ENCODE measurements at regions not wholly inside any gene's neighbourhood (a gene's known extent, or its start where the extent isn't known, plus 50 kb on each side); places are given as distances from the start of the nearest gene placed in this dataset.
"Not testable (repeated sequence)": the region's sequence is repeated elsewhere in the genome, so short reads cannot be mapped to it uniquely, and the experiment has no call there.

DNA sequence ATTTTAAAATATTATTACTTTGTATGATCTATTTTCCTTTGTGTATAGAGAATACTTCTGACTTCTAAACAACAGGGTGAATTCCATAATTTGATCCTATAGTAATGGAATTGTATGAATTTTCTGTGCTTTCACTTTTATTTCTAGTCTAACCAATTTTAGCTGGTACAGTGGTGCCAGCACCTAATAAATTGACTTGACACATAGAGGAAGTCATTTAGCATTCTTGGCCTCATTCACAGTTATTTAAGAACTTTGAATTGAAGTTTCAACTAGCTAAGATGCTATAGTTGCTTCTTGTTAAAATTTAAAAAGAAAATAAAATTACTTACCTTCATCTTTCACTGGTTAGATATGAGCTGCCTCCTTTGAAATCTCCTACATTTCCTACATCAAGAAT, 220.4 kb downstream of the CPS1 start:
- H3K4me3 ChIP-seq (ENCODE audit: low read length) = no peak overlapping the region
- no peaks in the 10 kb centered on the region for H3K27me3 ChIP-seq (ENCODE audit: control insufficient read depth, low read length)

DNA sequence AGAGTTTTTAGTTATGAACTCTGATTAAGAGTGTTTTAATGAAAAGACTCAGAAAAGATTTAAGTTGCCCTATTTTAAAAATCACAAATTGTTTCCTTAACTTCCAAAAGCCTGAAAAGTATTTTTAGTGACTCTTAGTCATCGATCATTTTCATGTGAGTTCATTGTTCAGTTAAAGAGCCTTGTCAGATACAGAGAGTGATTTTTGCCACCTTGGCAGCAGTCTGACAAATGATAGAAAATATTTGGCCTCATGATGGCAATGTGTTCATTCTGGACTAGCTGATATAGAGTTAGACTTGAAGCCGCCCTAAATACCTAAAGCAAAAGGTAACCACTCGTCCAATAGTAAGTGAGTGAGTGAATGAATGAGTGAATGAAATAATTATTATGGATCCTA, 225.8 kb downstream of the CPS1 start:
- no peak overlapping the region for H3K27ac ChIP-seq (ENCODE audit: low read depth, low read length)
- H3K4me3 ChIP-seq (ENCODE audit: low read length) = no peak overlapping the region
- no peaks in the 10 kb centered on the region for H3F3A ChIP-seq (ENCODE audit: control insufficient read depth, insufficient read depth)
- no peaks in the 10 kb centered on the region for H3K9me2 ChIP-seq (replicated peaks; ENCODE audit: control insufficient read depth, low read length)
- H4K20me1 ChIP-seq (ENCODE audit: control insufficient read depth, insufficient read depth, low read depth, low read length) = no peaks in the 10 kb centered on the region
- no peaks in the 10 kb centered on the region for H3K9me3 ChIP-seq (ENCODE audit: control insufficient read depth, insufficient read depth, low read length)
- H3K4me1 ChIP-seq (ENCODE audit: control insufficient read depth, low read length) = no peaks in the 10 kb centered on the region
- no peaks in the 10 kb centered on the region for H3K36me3 ChIP-seq (ENCODE audit: control insufficient read depth, low read length)
- no peak overlapping the region for H3K4me2 ChIP-seq (ENCODE audit: low read length)
- TF ChIP-seq, protein P1, sequence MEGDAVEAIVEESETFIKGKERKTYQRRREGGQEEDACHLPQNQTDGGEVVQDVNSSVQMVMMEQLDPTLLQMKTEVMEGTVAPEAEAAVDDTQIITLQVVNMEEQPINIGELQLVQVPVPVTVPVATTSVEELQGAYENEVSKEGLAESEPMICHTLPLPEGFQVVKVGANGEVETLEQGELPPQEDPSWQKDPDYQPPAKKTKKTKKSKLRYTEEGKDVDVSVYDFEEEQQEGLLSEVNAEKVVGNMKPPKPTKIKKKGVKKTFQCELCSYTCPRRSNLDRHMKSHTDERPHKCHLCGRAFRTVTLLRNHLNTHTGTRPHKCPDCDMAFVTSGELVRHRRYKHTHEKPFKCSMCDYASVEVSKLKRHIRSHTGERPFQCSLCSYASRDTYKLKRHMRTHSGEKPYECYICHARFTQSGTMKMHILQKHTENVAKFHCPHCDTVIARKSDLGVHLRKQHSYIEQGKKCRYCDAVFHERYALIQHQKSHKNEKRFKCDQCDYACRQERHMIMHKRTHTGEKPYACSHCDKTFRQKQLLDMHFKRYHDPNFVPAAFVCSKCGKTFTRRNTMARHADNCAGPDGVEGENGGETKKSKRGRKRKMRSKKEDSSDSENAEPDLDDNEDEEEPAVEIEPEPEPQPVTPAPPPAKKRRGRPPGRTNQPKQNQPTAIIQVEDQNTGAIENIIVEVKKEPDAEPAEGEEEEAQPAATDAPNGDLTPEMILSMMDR (IDR thresholded peaks at IDR 0.05; ENCODE audit: low read depth, low read length, poor library complexity, severe bottlenecking) = no peak
- TF ChIP-seq EZH2phosphoT487 (IDR thresholded peaks at IDR 0.05; ENCODE audit: borderline replicate concordance, low read length) = no peak
- no peaks in the 10 kb centered on the region for H3K79me2 ChIP-seq (ENCODE audit: control insufficient read depth, low read length)
- no peaks in the 10 kb centered on the region for H3K27me3 ChIP-seq (ENCODE audit: control insufficient read depth, low read length)

More for the DNA sequence above, 220.4 kb downstream of the CPS1 start:
- Histone ChIP-seq H3K27ac (ENCODE audit: low read depth, low read length) (no peak overlapping the region), H3K9me3 (ENCODE audit: control insufficient read depth, insufficient read depth, low read length) (no peaks in the 10 kb centered on the region), H3K4me2 (ENCODE audit: low read length) (no peak overlapping the region), H3K4me1 (ENCODE audit: control insufficient read depth, low read length) (no peaks in the 10 kb centered on the region), H3F3A (ENCODE audit: control insufficient read depth, insufficient read depth) (no peaks in the 10 kb centered on the region), H3K79me2 (ENCODE audit: control insufficient read depth, low read length) (no peaks in the 10 kb centered on the region), H3K9me2 (replicated peaks; ENCODE audit: control insufficient read depth, low read length) (no peaks in the 10 kb centered on the region), H4K20me1 (ENCODE audit: control insufficient read depth, insufficient read depth, low read depth, low read length) (no peaks in the 10 kb centered on the region), H3K36me3 (ENCODE audit: control insufficient read depth, low read length) (no peaks in the 10 kb centered on the region)
- TF ChIP-seq, protein P1 (IDR thresholded peaks at IDR 0.05; ENCODE audit: low read depth, low read length, poor library complexity, severe bottlenecking) = no peak
- no peak for TF ChIP-seq EZH2phosphoT487 (IDR thresholded peaks at IDR 0.05; ENCODE audit: borderline replicate concordance, low read length)

DNA sequence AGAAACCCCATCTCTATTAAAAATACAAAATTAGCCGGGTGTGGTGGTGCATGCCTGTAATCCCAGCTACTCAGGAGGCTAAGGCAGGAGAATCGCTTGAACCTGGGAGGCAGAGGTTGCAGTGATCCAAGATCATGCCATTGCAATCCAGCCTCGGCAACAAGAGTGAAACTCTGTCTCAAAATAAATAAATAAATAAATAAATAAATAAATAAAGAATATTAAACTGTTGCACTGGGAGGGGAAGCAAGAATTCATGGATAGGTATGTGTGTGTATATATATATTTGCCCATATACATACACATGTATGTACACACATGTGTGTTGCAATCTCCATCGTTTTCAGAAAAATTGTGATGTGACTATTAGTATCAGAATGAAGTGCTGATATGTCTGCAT, 231.4 kb downstream of the CPS1 start:
- not testable (repeated sequence) for H3K4me3 ChIP-seq (ENCODE audit: low read length); H3K9me3 ChIP-seq (ENCODE audit: control insufficient read depth, insufficient read depth, low read length); H3K36me3 ChIP-seq (ENCODE audit: control insufficient read depth, low read length); H4K20me1 ChIP-seq (ENCODE audit: control insufficient read depth, insufficient read depth, low read depth, low read length); H3K4me1 ChIP-seq (ENCODE audit: control insufficient read depth, low read length); H3K9me2 ChIP-seq (replicated peaks; ENCODE audit: control insufficient read depth, low read length); H3F3A ChIP-seq (ENCODE audit: control insufficient read depth, insufficient read depth); H3K27me3 ChIP-seq (ENCODE audit: control insufficient read depth, low read length); H3K4me2 ChIP-seq (ENCODE audit: low read length); H3K79me2 ChIP-seq (ENCODE audit: control insufficient read depth, low read length); H3K27ac ChIP-seq (ENCODE audit: low read depth, low read length)

DNA sequence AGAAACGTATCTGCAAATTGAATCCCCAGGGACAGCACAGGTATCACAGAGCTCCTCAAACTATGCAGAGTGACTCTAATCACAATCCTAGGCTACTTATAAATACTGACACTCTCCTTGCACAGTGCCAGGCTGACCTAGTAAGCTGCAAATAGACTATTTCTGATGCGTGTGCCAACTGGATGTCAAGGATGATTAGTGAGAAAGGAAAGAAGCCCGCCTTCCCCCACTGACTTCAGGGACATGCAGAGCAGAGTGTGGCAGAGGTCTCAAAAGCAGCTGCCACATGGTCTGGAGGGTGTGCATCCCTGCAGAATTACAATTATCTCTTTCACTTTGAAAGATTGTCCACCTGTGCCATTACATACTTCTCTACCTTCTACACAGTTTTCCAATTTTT, 235.6 kb downstream of the CPS1 start:
- Histone ChIP-seq H3K4me3 (ENCODE audit: low read length) (no peak overlapping the region), H3K27ac (ENCODE audit: low read depth, low read length) (no peak overlapping the region), H3F3A (ENCODE audit: control insufficient read depth, insufficient read depth) (no peaks in the 10 kb centered on the region), H3K27me3 (ENCODE audit: control insufficient read depth, low read length) (no peaks in the 10 kb centered on the region), H3K79me2 (ENCODE audit: control insufficient read depth, low read length) (no peaks in the 10 kb centered on the region), H3K36me3 (ENCODE audit: control insufficient read depth, low read length) (no peaks in the 10 kb centered on the region), H4K20me1 (ENCODE audit: control insufficient read depth, insufficient read depth, low read depth, low read length) (no peaks in the 10 kb centered on the region), H3K9me3 (ENCODE audit: control insufficient read depth, insufficient read depth, low read length) (no peaks in the 10 kb centered on the region), H3K4me1 (ENCODE audit: control insufficient read depth, low read length) (no peaks in the 10 kb centered on the region), H3K9me2 (replicated peaks; ENCODE audit: control insufficient read depth, low read length) (no peaks in the 10 kb centered on the region), H3K4me2 (ENCODE audit: low read length) (no peak overlapping the region)
- TF ChIP-seq EZH2phosphoT487 (IDR thresholded peaks at IDR 0.05; ENCODE audit: borderline replicate concordance, low read length) = no peak
- TF ChIP-seq, protein P1 (IDR thresholded peaks at IDR 0.05; ENCODE audit: low read depth, low read length, poor library complexity, severe bottlenecking) = no peak
